ENCODE measurements at regions not wholly inside any gene's neighbourhood (a gene's known extent, or its start where the extent isn't known, plus 50 kb on each side); places are given as distances from the start of the nearest gene placed in this dataset.

DNA sequence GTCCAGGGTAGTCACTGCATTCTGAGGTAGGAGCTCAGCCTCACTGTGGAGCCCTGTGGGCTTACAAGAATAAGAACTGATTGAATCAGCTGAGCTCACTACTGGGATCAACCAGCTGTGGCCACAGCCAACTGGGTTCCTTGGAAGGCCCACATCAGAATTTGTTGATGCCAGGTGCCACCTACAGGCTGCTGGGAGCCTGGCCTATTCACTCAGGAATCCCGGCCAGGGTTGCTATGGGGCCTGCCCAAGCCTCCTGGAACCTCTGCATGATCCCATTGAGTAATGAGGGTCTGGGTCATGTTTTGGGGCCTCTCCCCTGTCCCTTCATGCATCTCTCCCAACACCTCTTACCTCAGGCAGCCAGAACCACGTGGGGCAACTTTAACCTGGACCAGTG lies 53.9 kb upstream of the KIAA1210 start:
- CTCF ChIA-PET = interaction anchor here (1.0 kb wide), 1 partner anchor 49 kb away, joined by 3 read pairs; no protein-coding TSS in a partner anchor
- TF ChIP-seq, protein P1, sequence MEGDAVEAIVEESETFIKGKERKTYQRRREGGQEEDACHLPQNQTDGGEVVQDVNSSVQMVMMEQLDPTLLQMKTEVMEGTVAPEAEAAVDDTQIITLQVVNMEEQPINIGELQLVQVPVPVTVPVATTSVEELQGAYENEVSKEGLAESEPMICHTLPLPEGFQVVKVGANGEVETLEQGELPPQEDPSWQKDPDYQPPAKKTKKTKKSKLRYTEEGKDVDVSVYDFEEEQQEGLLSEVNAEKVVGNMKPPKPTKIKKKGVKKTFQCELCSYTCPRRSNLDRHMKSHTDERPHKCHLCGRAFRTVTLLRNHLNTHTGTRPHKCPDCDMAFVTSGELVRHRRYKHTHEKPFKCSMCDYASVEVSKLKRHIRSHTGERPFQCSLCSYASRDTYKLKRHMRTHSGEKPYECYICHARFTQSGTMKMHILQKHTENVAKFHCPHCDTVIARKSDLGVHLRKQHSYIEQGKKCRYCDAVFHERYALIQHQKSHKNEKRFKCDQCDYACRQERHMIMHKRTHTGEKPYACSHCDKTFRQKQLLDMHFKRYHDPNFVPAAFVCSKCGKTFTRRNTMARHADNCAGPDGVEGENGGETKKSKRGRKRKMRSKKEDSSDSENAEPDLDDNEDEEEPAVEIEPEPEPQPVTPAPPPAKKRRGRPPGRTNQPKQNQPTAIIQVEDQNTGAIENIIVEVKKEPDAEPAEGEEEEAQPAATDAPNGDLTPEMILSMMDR (IDR thresholded peaks at IDR 0.05; ENCODE audit: control extremely low read depth, extremely low read depth, low read depth, missing control alignments) = no peak
- POLR2A ChIA-PET = no interaction called here
- DNase-seq (ENCODE audit: extremely low spot score) = no peak

DNA sequence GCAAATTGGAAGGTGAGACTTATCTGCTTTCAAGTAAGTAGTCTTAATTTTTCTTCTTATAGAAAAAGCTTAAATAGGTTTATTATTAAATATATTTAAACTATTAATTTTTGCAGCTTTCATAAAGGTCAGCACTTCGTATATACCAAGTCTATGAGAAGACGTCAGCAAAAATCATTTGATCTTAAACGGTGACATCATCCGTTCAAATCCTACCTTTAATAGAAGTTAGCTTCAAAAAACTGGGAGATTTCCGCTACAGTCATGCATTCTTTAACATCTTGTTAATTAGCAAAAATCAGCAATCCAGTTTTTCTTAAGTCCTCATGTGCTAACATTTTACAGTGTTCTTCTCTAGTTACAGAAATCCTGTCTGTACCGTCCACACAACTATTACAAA lies 49.9 kb upstream of the PGRMC1 start:
- POLR2A ChIA-PET = no interaction called here
- TF ChIP-seq, protein P1 (IDR thresholded peaks at IDR 0.05; ENCODE audit: control extremely low read depth, extremely low read depth, low read depth, missing control alignments) = no peak
- CTCF ChIA-PET = no interaction called here

More for the DNA sequence above, 49.9 kb upstream of the PGRMC1 start:
- no peak for DNase-seq (ENCODE audit: extremely low spot score)

All from GM10248 (cell line).